ENCODE measurements at regions not wholly inside any gene's neighbourhood (a gene's known extent, or its start where the extent isn't known, plus 50 kb on each side); places are given as distances from the start of the nearest gene placed in this dataset.
A peak's percentile ranks its signal among the peaks of the same experiment; 100 is the strongest.
"Not testable (repeated sequence)": the region's sequence is repeated elsewhere in the genome, so short reads cannot be mapped to it uniquely, and the experiment has no call there.

DNA sequence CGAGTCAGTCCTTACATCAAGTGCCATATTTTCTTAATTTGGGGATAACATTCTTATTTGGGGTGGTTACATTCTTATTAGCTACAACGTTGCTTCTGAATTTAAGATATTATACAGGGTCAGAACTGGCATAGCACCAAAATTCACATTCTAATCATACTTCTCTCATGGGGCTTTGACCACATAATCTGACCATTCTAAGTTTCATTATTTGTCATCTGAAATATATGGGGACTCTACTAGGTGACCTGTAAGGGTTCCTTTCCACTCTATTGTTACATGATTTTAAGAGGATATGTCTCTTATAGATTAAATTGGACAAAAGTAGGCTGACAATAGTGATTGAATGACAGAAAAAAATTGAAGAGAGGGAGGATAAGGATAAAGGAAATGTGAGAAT, 536.5 kb downstream of the KCTD12 start:
- no peak for DNase-seq (ENCODE audit: low spot score)

GRCh38 chr13:76339649-76340048, 546.6 kb downstream of the KCTD12 start:
- no peak for DNase-seq (ENCODE audit: low spot score)

GRCh38 chr13:76338003-76338402, 548.2 kb downstream of the KCTD12 start:
- DNase-seq (ENCODE audit: low spot score): no peak

- no peak for DNase-seq (ENCODE audit: low spot score)
These were observed 549.0 kb downstream of the KCTD12 start for GRCh38 chr13:76336889-76337844.

GRCh38 chr13:76335463-76335862, 550.7 kb downstream of the KCTD12 start:
- no peak for DNase-seq (ENCODE audit: low spot score)

DNA sequence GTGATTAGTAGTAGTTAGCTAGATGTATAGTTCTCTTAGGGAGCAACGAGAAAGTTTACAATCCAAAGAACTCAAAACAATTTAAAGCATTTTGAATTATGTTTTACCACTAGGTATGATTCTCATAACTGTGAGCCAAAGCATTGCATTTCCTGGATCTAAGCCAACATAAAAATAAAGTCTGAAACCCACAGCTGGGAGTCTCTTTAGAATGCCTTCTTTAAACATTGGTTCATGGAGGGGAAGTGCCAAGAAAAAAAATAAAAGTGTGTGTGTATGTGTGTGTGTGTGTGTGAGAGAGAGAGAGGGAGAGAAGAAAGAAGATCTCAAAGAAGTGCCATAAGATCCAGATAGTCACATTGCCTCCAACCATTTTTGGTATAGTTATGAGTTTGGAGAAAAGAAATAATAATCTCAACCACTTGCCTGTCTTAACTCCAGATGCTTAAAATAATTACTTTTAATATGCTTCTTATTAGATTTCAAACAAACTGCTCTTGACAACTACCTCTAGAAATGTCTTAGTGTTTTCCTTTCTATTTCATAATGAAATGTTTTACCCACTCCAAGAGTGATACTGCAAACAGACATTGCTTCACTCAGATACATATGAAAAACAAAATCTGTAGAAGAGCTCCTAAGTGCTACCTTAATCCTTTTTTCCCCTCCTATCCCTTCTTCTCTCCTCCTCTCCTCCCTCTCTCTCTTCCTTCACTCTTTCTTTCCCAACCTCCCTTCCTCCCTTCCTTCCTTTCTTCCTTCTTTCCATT, 554.1 kb downstream of the KCTD12 start:
- no peak for DNase-seq (ENCODE audit: low spot score)

DNA sequence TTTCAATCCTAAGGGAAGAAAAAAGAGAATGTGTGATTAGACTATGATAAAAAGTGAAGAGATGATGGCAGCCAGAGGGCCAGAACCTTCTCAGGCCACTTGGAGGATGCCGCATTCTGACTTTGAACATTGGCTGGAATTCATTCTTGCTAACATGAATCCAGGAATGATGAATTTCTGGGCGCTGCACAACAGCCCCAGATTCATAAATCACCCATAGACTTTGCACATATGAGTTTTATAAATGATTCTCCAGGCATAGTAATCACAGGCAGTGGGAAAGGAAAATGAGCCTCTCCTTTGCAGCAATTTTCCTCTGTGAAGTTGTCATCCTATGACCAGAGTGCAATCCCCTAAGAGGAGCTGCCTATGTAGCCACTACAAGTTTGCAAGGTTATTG, 555.4 kb downstream of the KCTD12 start:
- no peak for DNase-seq (ENCODE audit: low spot score)

DNA sequence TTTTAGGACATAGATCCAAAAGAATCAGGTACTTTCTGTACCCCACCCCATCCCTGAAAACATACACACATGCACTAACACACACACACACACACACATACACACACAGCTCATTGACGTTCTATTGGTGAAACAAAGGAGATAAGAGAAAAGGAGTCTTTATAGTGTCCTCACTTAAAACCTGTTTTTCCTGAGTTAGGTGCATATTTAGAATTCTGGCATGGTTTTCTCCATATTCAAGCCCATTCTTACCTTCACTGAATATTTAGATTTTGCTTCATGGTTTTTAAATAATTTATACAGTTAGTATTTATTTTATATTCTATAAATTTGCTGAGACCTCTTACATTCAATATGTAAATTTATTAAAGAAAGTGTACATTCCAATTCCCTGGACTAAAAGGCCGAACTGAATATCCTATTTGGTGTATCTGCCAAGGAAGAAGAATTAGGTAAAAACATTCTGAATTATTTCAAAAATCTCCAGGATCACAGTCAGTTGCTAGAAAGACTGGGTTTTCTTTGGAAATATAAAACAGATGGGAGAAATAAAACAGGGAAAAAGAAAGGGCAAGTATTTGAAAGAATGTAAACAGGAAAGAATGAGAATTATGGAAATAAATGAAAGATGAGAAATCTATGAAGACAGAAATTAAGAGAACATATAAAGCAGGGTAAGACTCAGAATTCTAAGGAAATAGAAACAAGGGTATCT, 556.2 kb downstream of the KCTD12 start:
- DNase-seq (ENCODE audit: low spot score): no peak

- no peak for DNase-seq (ENCODE audit: low spot score)
These were observed 557.2 kb downstream of the KCTD12 start for GRCh38 chr13:76329004-76329403.

- DNase-seq (ENCODE audit: low spot score): no peak
These were observed 559.9 kb downstream of the KCTD12 start for GRCh38 chr13:76326343-76326742.

DNA sequence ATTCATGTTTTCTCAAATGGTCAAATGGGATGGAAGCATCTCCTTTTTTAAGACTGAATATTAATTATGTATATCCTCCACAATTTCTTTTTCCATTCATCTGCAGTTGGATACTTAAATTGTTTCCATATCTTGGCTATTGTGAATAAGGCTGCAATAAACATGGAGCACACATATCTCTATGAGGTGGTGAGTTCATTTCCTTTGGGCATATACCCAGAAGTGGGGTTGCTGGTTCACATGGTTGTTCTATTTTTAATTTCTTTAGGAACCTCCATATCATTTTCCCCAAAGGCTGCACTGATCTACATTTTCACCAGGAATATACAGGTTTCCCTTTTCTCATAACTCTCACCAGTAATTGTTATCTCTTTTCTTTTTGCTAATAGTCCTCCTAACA, 566.3 kb downstream of the KCTD12 start:
- DNase-seq (ENCODE audit: low spot score): no peak

- DNase-seq (ENCODE audit: low spot score): no peak
These were observed 569.1 kb downstream of the KCTD12 start for GRCh38 chr13:76316998-76317527.

- no peak for DNase-seq (ENCODE audit: low spot score)
These were observed 571.7 kb downstream of the KCTD12 start for GRCh38 chr13:76314495-76314894.

DNA sequence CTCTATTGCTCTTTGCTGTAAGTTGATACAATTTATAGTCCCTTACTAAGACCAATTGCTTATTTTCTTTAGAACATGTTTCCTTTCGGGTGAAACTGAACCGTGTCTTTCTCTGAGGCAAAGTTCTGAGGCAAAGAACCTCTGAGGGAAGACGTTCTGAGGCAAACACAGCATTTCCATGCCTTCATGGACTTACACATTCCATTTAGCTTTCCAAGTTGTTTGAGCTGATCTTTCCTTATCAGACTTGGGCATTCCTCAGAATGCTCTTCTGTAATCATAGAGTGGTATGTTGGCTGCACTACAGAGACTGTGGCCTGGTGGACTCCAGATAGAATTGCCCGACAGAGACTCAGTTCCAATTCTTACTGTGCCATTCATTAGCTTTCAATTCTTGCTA, 579.1 kb downstream of the KCTD12 start:
- DNase-seq (ENCODE audit: low spot score): no peak

GRCh38 chr13:76300688-76301087, 585.5 kb downstream of the KCTD12 start:
- DNase-seq (ENCODE audit: low spot score): no peak

DNA sequence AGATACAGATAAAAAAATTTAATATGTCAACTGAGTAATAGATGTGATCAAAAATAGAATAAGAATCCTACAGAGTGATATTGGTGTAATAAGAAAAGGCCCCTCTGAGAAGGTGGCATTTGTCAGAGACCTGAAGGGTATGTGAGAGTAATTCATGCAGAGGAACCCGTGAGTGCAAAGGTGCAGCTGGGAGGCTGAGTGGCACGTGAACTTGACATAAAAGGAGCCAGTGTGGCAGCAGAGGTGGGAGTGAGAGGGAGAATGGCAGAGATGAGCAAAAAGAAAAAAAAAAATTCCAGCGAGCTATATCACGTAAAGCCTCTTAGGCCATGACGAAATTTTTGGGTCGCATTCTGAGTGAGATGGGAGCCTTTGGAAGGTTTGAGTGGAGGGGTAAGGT, 588.9 kb downstream of the KCTD12 start:
- DNase-seq (ENCODE audit: low spot score): no peak

GRCh38 chr13:76296751-76297150, 589.5 kb downstream of the KCTD12 start:
- no peak for DNase-seq (ENCODE audit: low spot score)

DNA sequence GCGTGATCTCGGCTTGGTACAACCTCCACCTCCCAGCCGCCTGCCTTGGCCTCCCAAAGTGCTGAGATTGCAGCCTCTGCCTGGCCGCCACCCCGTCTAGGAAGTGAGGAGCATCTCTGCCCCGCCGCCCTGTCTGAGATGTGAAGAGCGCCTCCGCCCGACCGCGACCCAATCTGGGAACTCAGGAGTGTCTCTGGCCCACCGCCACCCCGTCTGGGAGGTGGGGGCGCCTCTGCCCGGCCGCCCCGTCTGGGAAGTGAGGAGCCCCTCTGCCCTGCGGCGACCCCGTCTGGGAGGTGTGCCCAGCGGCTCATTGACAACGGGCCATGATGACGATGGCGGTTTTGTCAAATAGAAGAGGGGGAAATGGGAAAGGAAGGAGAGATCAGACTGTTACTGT, 591.2 kb downstream of the KCTD12 start:
- not testable (repeated sequence) for DNase-seq (ENCODE audit: low spot score)

DNA sequence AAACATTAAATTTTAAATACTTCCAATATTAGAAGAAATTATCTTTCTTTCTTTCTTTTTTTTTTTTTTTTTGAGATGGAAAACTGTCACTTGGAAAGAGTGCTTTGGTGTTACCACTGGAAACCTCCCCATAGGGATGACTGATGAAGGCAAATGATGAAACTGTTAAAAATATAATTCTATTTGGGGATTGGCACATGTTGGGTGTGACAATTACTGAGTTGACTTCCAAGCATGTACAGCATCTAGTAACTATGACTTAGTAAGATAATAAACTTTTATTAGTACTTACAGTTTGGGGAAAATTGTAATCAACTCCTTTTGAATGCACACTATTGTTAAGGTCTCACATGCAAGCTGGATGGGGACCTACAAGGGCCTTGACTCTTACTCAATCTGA, 592.5 kb downstream of the KCTD12 start:
- no peak for DNase-seq (ENCODE audit: low spot score)

DNA sequence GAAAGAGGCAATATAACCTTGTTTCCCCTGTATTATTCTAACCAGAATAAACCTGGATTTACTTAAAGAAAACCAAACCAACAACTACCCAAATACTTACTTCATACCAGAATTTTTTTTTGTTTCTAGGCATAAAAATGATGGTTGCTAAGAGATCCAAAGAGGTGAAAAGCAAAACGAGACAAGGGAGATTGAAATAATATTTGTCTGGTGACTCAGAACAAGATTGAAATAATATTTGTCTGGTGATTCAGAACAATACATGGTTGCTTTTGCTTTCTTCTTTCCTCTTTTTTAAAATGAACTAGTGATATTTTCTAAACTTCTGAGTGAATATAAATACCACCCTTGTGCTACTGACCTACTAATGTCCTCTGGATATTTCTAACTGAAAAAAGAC, 592.9 kb downstream of the KCTD12 start:
- no peak for DNase-seq (ENCODE audit: low spot score)

DNA sequence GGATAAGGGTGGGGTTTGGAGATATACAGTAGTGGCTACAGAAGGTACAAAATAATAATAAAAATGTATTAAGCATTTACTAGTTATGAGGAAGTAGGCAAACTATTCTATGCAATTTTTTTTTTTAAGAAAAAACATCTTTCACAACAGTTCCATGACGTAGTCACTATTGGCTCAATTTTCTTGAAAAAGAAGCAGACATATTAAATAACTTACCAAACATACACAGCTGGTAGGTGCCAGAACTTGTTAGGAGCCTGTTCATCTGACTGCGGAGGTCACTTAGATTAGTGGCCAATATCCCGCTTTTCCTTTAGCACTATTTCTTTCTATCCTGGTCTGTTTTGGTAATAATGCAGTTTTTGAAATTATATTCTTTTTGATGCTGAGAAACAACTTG, 593.5 kb downstream of the KCTD12 start:
- no peak for DNase-seq (ENCODE audit: low spot score)

DNA sequence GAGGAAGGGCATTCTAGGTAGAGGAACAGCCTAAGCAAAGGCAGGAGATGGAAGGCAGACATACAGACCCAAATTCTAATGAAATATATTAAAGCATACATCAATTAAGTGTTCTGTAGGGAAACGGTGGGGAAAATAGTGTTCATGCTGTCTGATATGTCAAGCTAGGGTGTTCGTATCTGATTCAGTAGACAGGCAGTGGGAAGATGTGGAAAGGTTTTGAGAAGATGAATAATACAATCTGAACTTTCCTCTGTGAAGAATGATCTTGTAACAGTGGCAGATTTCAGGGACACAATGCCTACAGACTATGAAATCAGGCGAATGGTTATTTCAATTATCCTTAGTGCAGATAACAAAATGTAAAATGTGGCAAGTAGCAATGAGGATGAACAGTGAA, 594.2 kb downstream of the KCTD12 start:
- peak; percentile 65 for DNase-seq (ENCODE audit: low spot score)

All from putamen (tissue), 1 donor.